HG02798 (cell line): ENCODE measurements at regions not wholly inside any gene's neighbourhood (a gene's known extent, or its start where the extent isn't known, plus 50 kb on each side); places are given as distances from the start of the nearest gene placed in this dataset.
A peak's percentile ranks its signal among the peaks of the same experiment; 100 is the strongest.

ENCODE experiments used
- ATAC-seq: cut with Tn5 transposase; IDR thresholded peaks from one replicate; pipeline ENCODE4 v1.9.1; 2021; ENCODE audit warnings: mild to moderate bottlenecking; ENCODE audit not compliant: unreplicated experiment, poor library complexity

DNA sequence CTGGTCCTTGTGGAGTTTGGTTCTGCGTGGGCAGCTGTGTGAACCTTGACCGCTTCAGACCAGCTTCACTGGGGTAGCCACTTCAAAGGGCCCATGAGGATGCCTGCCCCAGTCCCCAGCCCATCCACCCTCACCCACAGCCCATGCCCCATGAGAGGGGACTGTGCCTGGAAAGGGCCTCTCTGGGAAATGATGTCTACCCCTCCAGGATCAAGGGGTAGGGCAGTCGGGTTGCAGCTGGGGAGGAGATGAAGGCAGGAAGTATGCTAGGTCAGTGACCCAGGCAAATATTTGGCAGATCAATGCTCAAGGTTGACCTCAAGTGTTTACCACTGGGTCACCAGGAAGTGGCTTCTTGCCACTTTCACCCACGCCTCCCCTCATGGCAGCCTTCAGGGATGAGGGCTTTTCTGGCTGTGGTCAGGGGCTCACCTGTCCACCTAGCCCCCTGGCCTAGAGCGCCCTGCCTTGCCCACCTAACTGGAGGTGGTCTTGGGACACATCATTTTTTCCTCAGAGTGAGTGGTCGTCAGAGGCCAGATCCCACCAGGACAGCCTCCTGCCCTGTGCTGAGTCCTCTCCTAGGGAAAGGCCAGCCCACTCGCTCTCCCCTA, 109.5 kb downstream of the SNX5 start:
- peak; percentile 23 for ATAC-seq

DNA sequence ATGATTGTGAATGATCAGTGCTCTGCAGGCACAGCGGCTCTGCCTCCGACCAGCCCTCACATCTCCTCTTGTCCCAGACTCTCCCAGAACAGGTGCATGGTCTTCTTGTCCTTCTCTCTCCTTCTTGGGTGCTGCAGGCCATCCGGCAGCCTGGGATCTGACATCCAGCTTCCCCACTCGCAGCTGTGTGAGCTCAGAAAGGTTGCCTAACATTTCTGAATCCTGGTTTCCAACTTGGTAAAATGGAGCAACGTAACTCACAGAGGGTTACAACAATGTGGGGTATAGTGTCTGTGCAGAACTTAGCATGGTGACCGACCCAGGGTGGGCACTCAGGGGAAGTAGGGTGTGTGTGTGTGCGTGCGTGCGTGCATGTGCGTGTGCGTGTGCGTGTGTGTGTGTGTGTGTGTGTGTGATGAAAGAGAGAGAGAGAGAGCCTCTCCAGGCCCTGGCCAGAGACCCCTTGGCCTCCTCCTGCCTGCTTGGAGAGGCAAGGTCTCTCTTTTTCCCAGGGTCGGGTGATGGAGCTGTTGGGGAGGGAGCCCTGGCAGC, 110.1 kb downstream of the SNX5 start:
- no peak for ATAC-seq

DNA sequence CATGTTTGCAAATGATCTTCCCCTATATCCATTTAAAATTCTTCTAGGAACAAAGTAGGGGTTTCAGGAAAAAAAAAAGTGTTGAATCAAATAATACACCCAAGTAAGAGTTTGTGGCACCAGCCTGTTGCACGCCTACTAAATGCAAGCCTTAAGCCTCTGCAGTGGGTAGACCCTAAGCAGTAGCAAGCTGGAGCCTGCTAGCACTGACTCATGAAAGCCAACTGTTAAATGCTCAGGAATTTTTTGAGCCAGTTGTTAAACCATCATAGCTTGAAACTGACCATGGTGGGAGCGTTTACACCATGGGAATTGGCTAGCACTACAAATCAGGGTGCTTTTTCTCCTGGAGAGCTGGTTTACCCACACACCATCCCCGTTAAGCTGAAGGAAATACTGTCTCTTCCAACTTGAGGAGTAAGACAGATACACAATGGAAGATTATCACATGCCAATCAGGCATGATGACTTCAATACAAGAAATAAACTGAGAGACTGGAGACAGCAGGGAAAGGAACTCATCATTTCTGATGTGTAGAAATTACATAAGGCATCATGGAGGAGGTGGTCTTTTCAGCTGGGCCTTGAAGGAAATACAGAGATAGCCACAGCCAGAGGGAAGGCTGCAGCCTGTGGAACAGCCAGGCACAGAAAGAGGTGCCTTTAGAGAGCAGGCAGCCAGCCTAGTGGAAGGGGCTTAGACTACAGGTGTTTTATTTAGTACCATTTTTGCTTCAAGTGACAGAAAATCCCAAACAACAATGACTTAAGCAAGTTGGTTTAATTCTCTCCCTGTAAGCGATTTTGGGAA, 110.8 kb downstream of the SNX5 start:
- ATAC-seq = no peak

DNA sequence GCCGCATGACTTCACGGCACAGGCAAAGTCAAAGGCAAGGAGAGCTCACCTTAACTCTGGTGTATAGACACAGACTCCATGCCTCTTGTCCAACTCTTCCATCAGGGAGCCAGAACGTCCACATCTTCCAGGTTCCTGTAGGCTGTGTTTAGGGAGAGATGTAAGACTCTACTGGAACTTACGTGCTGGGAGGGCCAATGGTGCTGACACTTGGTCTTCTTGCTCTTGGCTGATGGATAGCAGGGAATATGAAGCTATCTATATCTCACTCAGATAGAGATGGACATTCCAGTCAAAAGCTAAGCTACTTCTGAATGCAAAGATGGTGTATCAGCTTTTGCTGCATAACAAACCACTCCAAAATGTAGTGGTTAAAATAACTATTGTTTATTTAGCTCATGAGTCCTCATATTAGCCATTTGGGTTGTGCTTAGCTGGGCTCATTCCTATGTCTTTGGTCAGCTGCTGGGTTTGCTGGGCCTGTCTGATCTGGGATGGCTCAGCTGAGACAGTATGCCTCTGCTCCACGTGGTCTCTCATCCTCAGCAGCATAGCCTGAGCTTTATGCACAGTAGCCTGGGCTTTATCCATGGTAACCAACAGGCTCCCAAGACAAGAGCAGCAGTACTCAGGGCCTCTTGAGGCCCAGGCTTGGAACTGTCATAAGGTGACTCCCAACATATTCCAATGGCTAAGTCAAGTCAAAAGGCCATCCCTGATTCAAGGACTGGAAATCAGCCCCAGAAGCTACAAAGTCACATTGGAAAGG, 111.6 kb downstream of the SNX5 start:
- ATAC-seq = no peak

DNA sequence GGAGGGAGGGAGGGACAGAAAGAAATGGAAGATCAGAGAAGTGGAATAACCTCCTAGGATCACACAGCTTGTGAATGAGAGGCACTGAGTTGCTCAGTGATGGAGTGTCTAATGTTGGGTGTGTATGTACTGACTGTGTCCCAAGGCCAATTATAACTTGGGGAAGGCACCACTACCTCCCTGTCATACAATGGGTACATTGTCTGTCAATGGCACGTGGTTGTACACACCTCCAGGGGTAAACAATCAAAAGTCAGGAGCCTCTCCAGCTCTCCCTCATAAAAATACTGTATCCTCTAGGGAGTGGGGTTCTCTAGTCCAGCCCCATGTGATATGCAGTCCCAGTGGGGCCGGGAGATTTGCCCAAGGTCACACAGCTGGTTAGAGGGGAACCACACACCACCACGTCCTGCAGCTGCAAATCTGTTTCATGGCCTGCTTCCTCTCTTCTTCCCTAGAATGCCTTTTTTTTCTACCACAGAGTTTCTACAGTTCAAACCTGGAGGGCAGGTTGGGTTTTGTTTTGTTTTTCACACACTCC, 112.5 kb downstream of the SNX5 start:
- peak; percentile 90 for ATAC-seq

DNA sequence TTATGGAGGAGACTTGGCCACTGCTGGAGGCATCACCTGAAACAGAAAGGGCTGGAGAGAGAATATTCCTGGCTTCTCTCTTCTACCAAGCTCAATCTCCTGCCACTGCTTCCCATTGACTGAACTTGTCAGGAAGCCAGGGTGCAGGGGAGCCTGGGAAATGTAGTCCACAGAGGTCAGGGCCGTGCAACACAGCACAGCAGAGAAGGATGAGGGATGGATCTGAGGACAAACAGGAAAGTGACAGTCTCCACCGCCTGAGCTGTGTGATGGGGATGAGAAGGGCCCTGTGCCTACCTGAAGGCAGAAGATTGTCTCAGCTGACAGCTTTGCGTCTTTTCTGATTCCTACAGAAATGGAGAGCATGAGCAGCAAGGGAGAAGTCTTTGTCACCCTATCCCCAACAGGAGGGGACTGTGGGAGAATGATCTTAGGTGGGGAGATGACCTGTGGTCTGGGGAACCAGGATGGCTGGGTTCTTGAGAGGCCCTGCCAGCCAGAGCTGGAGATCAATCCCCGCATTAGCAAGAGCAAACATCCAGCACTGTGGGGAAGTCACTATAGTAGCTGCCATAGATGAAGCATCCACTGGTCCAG, 114.2 kb downstream of the SNX5 start:
- no peak for ATAC-seq

DNA sequence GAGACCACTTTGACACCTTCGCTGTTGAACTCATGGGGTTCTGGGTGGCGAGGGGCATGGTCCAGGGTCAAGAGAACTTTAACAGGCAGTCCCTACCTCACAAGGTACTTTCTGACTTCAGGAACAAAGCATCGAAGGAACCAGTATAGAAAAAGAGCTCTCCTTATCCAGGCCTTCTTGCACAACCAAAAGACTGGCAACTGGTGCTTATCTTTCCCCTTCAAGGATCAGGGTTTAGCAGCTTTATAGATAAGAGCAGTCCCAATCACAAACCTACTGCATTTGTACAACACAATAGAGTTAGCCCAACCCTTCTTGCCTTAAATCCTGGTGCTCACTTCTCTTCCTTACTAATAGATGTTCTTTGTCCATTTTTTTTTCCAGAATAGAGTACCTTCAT, 116.3 kb downstream of the SNX5 start:
- ATAC-seq = no peak

DNA sequence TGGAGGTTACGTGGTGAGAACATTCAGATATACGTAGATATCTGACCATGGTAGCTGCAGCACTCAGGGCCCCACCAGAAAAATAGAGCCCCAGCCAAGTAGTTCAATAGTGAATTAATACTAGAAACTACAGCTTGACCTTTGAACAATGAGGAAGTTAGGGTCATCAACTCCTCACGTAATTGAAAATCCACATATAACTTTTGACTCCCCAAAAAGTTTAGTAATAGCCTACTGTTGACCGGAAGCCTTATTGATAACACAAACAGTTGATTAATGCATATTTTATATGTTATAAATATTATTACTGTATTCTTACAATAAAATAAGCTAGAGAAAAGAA, 117.9 kb downstream of the SNX5 start:
- ATAC-seq = no peak

DNA sequence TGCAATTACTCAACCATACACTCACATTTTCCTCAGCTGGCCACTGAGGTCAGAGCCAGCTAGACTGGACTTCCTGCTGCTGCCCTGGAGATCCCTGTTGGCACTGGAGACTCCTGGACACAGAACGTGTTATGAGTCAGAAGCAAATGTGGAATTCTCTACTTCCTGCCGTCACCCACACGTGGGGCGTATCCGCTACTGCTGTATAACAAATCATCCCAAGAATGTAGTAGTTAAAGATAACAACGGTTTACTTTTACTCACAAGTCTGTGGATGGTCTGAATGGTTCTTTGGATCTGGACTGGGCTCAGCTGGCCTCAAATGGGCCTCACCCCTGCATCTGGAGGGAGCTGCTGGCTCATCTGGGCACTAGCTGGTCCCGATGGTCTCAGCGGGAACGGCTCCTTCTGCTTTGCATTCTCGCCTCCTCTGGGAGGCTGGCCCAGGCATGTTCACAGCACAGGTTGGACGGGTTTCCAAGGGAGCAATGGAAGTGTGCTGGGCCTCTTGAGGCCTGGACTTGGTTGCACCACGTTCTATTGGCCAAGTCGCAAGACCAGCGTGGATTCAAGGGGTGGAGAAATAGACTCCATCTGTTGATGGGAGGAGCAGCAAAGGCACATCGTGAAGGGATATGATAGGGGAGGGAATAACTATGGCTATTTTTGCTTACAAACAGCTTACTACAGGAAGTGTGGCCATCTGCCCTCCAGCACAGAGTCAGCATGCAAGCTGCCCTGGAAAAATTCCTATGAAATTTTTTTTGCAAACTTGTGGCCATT, 118.5 kb downstream of the SNX5 start:
- ATAC-seq = no peak

DNA sequence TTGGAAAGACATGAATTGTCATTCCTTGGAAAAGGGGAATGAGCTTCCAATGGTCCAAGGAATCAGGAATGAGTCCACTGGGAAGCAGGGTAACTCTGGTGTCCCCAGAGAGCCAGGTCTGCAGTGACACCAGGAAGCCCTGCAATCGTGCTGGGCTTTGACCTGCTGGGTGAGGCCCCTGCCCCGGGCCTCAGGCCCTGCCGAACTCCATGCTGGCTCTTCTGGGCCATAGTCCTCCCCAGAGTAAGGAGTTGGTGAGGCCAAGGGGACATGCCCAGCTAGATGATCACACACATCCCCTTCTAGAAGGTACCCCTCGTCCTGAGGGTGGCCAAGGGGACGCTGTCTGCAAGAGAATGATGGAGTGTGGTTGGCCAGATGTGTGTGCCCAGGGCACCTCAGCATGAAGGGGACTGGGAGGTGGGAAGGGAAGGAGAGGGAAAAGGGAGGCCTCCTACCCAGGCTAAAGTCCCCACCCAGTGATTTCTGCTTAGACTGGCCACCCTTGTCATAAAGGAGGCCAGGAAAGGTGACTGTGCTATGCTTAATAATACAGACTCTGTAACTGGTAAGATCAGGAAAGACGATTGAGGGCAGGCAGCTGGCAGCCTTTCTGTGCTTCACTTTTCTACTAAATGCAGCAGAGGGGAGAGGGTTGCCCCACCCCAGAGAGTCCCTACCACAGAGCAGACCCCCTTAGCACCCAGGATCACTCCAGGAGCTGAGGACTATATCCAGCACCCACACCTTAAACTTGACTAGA, 119.3 kb downstream of the SNX5 start:
- ATAC-seq = no peak

DNA sequence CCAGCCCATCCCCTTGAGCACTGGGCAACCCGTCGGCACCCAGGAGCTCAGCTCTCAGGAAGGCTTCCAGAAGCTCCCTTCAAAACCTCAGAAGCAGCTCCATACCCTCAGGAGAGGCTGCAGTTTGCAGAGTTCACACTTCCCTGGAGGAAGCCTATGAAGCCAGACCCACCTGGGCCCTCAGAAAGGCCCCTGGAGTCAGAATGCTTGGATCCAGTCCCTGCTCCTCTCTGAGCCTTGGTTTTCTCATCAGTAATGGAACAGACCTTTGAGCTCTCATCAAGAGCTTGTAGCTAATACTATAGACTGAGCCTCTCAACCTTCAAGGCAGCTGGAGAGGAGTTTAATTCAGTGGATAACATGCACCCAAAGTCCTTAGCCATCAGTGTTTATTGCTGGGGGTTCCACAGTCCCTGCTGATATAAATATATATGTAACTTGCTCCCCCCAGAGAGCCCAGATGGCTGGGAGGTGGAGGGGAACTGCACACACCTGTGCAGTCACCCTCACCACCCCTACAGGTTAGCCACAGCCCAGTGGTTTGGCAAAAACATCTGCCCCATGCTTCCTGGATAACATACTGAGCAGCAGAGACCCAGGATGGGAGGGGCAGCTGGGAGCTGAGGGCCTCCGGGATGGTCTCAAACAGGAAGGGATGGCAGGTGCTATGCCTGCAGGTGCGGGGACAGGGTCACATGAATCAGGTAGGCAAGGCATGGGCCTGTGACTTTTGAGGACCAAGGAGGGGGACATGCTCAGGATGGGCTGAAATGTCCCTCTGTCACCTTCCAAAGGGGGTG, 120.1 kb downstream of the SNX5 start:
- ATAC-seq = peak; percentile 48

DNA sequence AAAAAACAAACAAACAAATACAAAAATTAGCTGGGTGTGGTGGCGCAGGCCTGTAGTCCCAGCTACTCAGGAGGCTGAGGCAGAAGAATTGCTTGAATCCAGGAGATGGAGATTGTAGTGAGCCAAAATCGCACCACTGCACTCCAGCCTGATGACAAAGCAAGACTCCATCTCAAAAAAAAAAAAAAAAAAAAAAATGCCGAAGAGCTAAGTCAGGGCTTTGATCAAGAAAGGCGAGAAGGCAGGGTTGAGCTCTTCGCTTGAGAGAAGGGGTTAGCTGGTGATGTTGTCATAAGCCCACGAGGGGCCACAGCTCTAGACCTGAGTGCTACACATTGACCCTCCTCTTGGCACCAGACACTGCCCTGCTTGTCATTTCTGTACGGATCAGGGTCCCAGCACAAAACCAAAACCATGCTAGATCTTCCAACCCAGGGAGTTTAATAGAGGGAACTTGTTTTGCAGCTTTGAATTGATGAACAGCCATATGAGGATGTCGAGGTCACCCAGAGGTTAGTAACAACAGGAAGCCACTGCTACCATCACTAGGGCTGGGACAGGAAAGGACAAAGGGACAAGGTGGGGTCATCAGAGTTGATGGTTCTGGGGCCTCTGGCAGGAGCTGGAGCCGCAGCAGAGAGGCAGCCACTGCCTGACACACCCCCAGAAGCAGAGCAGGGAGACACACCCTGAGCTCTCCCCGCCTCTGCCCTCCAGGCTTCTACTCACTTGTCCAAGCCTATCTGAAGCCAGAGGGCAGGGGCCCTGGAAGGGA, 122.7 kb downstream of the SNX5 start:
- ATAC-seq = no peak

DNA sequence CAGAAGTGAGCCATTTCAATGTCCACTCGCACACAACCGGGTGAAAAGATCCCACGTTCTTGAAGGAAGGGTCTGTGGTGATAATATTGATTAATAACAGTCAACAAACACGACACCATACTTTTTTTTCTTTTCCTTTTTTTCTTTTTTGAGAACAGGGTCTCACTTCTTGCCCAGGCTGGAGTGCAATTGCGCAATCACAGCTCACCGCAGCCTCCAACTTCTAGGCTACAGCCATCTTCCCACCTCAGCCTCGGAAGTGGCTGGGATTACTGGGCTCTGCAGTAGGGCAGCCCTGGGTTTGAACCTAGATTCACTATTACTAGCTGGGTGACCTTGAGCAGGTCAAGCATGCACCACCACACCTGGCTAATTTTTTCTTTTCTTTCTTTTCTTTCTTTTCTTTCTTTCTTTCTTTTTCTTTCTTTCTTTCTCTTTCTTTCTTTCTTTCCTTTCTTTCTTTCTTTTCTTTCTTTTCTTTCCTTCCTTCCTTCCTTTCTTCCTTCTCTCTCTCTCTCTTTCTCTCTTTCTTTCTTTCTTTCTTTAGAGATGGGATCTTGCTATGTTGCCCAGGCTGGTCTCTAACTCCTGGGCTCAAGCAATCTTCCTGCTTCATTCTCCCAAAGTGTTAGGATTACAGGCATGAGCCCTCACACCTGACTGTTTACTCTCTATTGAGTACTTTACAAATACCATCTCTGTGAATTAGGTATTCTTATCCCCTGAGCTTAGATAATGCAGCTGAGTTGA, 123.9 kb downstream of the SNX5 start:
- ATAC-seq = no peak

DNA sequence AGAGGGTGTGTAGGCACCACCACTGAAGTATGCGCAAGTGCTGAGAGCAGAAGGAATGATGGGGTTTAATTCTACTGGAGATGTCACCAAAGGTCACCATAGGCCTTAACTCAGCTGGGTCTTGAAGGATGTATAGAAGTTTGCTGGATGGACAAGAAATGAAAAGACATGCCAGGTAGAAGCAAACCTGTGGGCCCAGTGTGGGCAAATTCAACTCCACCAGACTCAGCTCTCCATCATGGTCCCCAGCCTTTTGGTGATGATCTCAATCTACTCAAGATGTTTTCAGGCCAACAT, 124.5 kb downstream of the SNX5 start:
- no peak for ATAC-seq

DNA sequence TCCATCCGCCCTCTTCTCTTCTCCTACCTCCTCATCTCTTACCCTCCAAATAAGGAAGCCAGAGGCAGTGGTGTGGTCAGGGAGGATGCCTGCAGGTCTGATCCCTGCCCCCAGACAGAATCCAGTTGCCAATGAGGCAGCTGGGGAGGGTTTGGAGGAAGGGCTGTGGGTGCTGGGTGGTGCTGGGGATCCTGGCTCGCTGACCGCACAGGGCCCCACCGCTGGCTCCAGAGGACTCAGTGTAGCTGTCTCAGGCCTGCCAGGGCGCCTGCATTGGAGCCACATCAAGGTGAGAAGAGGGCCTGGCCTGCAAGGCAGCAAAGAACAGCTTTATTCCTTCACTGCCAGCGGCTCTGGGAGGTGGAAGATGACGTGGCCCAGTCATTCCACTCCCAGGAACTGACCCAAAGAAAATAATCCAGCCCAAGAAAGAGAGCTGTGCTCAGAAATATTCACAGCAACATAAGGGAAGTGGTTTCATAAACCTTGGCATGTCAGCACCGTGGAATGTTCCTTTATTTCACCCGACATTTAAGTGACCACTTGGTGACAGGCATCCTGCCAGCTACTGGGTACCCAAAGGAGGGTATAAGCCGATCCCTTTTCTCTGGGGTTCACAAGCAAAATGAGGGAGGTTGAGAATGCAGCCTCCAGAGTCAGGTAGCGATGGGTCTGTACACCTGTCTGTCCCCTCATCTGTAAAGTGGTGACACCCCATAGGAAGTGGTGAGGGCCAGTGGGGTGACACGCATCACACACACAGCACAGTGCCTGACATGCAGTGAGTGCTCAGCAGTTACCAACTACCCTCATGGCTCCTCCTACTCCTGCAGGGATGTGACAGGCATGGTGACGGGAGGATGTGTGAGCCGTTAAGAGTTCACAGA, 125.1 kb downstream of the SNX5 start:
- ATAC-seq = no peak

DNA sequence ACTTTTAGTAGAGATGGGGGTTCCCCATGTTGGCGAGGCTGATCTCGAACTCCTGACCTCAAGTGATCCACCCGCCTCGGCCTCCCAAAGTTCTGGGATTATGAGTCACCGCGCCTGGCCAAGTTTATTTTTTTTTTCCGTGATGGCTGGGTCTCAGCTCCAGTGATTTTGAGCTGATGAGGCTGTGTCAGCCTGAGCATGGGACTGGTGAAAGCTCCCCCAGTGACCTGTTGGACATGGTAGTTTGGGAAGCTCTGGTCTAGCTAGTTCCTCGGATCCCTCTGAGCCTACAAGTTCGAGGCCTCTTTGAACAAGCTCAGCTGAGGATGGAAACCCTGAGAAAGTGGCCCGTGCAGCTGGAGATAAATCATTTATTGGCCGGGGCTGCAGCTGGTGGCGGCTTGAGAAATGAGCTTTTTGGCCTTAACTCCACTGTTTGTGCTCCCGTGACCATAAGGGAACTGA, 126.8 kb downstream of the SNX5 start:
- no peak for ATAC-seq
